GM19324 (cell line): ENCODE measurements at regions not wholly inside any gene's neighbourhood (a gene's known extent, or its start where the extent isn't known, plus 50 kb on each side); places are given as distances from the start of the nearest gene placed in this dataset.

Experiments
- ATAC-seq: cut with Tn5 transposase; IDR thresholded peaks from one replicate; pipeline ENCODE4 v1.9.1; 2021; ENCODE audit warnings: mild to moderate bottlenecking, moderate library complexity; ENCODE audit not compliant: unreplicated experiment, low FRiP score

DNA sequence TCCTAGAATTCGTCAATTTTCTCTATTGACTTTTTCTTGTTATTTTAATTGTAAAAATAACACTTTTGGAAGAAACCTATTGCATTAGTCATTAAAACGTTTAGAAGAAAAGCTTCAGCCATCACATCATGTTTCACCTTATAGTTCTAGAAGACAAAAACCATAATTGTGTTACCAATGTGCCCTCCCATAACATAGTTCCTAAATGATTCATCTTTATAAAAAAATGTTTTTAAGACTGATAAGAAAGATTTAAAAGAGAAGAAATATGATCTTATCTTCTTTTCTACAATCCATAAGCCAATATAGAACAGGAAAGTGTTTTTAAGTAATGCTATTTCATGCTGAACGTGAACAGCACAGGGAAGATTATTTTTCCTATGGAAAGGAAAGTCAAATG is 316.6 kb upstream of the NDST4 start:
- ATAC-seq = no peak

DNA sequence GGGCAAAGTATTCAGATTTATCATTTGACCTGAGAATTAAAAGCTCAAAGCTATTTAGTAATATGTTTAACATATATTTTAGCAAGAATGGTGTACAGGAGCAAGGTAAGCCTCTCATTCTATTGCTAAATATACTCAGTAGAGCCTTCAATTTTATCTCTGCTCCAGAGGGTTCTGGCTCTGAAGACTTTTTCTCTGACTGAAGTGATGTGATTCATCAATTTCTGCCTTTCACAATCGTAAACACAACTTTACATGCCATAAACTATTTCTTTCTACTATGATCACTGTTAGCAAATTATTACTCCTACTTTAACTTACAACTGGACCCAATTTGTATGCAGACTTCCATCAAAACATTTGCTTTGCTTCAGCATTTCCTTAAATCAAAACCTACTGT is 315.0 kb upstream of the NDST4 start:
- no peak for ATAC-seq

DNA sequence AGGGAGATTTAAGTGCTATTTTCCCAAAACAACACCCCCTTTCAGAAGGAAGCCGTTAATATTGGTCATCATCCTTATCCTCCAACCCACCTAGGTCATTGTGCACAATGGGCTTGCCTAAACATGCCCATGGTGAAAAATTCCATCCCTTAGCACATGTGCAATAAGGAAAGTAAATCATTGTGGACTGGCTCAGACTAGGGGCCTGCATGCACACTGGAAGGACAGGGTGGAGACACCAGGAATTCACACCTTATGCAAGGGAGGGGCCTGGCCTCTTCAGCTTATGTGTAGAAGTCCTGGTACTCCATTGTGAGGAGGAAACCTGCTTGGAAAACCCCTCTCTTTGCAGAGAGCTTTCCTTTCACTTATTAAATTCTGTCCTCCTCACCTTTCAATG is 311.4 kb upstream of the NDST4 start:
- no peak for ATAC-seq

DNA sequence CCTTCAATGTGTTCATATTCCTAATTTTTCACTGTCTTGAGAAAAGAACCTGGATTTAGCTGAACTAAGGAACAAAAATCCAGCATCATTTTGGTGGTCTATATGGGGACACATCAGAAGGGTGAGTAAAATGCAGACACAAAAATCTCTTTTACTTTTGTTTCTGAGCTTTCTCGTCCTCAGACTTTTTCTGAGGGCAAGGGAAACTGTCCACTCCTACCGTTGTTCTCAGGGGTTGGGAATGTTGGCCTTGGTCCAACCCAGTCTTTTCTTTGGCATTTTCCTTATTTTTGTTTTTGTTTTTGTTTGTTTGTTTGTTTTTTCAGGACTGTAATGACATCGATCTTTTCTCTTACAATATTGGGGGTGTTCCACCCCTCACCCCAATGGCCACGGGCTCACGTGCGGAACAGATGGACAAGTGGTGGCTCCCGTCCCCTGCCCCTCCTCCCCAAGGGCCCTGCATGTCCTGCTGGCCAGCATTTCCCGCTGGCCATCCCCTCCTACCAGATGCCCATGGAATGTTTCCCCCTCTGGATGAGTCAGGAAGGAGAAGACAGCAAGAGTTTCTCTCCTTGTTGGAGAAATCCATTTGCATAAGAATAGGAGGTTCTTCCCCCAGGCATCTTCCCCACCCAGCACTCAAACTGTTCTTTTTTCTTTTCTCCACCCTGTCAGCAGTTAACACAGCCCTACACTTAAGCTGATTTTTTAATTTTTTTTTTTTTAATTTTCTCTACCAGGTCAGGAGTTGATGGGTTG is 305.4 kb upstream of the NDST4 start:
- ATAC-seq = no peak

DNA sequence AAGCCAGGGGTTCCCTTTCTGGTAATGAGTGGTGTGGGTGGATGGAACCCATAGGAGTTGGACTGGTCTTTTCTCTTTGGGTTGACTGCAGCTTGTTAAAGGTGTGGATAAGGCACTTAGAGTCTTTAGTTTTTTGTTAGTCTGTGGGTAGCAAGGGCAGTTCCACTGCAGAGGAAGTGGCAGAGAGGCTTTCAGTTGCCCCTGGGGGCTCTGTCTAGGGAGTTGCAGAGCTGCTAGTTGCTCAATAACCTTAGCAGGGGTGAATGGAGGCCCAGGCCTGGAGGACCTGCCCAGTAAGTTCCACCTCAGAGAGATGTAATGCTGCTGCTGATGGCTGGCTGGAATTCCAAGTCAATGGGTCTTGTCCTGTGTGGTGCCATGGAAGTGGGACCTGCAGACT is 282.6 kb upstream of the NDST4 start:
- no peak for ATAC-seq

DNA sequence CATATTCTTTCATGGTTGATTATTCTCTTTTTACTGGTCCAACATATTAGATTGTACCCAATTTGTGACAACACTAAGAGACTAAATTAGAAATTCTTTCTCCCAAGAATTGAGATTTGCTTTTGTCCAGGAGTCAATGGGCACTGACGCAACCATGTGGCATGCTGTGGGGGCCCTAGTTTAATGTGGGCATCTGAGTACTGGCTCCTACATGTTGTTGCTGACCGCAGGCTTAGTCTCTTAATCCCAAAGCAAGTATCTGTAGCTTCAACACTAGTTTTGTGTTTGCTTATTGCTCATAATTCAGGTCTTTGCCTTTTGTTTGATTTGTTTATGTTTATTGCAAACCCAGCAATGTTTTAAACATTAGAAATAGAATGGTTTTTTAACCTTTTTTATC is 263.4 kb upstream of the NDST4 start:
- ATAC-seq = no peak

DNA sequence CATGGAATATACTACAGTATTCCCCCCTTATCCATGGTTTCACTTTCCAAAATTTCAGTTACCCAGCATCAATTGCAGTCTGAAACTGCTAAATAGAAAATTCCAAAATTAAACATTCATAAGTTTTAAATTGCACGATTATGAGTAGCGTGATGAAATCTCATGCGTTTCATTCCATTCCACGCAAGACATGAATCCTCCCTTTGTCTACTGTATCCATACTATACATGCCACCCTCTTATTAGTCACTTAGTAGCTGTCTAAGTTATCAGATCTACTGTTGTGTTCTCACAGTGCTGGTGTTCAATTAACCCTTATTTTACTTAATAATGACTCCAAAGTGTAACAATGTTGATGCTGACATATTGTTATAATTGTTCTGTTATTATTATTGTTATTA is 261.2 kb upstream of the NDST4 start:
- no peak for ATAC-seq

DNA sequence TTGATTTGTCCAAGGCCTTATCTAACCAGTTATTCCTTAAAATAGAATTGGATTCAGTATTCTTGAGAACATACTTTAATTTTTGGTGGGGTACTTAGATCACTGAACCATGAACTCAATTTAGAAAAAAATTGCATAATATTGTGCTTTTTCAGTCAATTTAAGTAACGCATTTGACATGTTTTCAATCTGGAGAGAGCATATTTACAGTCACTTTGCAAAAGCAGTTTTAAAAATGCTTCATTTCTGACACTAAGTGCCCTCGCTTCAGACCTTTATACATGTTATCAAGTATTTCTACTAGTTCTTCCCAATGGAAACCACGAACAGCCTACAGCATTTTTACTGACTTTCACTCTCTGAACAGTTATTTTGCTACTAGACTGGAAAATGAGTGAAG is 257.1 kb upstream of the NDST4 start:
- ATAC-seq = no peak

DNA sequence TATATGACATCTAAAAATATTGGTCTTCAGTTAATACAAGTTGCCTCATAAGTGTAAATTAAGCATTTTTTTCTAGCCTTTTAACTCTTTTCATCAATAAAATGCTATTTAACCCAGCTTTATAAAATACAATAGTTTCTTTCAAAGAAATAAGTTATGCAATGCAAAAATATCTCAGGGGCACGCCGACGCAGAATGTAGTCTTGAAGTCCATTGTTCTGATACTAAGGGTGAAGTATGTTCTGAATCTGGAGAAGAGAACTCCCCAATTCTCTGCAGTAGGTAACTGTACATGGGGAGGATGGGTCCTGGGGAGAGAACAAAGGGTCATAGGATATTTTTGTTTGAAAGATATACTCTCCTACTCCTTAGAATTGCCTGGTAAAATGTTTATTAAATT is 256.6 kb upstream of the NDST4 start:
- no peak for ATAC-seq

DNA sequence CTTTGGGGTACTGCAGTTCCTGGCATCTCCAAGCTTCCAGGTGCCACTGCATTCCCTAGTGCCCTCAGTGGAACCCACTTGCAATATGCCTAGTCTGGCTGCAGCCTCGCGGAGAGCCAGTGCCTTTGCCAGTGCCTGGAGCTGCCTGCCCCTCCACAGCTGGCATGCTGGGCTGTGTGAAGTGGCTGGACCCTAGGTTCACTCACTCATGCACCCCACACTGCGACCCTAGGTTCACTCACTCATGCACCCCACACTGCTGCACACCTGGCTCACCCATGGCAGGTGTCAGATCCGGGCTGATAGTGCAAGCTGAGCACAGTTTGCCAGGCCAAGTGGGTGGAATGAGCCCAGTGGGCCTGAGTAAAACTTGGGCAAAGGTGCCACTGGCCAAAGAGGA is 253.0 kb upstream of the NDST4 start:
- no peak for ATAC-seq

DNA sequence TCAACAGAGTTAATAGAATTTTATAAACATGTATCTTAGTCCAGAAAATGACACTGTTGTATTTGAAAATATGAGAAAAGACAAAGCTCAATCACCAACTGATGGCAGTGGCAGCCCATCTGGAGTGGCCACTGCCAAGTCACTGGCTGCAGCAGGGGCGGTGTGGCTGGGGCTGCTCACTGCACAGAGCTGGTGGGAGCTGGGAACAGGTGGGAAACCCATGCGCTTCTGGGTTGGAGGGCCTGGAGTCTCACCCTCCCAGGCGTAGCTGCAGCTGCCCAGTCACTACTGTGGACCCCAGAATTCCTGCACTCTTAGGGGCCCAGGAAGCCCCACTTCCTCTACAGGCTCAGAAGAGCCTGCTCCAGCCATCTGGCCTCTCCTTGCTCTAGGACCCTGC is 251.8 kb upstream of the NDST4 start:
- no peak for ATAC-seq

DNA sequence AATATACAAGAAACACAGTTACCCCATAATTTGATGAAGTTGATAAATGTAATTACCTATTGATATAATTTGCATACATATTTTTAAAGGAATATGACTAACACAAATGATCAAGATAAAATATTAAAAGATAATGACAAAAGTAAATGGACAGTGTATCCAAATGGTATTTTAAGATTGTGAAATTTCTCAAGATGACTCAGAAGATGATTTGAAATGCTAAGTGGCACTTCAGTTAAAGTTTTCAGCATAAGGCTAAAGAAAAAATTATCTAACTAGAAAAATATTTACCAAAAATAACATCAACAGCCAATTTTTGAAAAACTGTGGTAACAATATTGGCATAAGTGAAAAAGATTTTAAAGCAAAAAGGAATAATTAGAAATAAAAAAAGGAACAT is 248.4 kb upstream of the NDST4 start:
- no peak for ATAC-seq

DNA sequence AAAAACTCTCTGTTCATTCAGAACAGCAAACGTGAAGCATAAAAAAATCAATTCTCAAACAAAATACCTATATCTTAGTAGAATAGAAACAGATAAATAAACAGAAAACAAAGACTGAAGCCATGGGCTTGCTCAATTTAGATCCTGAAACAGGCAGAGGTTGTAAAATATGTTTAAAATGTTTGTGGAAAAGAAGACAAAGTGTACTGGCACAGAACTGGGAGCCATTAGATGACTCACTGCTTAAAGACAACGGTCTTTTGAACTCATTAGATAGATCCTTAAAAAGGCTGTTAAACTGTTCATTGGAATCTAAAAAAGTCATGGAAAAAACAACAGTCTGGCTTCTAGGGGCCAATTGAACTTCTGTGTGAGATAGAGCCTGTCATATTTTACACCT is 247.0 kb upstream of the NDST4 start:
- ATAC-seq = no peak

DNA sequence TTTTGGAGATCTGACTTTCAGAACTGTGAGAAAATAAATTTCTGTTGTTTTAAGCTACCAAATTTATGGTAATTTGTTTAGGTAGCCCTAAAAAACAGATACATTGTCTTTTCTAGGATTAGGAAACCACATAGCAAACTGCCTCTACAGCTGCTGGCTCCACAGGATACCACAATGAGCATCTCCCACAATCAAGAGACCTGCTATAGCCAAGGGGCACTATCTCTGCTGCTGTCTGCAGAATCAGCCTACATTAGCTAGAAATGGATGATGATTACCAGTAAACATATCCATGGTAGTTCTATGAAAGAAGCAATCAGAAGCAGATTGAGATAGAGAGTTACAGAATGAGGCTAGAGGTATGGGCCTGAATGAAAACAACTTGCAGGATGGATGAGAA is 244.4 kb upstream of the NDST4 start:
- no peak for ATAC-seq

DNA sequence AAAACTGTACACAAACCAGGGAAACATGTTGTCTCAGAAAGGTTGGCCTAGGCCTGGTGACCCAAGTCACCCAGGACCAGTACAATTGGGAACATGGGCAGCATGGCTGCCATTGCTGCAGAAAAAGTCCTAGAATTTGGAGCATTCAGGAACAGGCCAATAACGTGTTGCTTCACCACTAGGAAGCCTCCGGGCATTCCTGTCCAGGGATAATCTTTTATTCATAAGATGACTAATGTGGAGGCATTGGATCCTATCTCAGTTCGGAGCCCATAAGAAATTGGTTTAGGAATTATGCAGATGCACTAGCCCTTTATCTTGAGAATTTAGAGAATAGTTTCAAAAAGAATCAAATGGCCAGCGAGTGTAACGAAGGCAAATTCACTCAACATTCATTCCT is 242.8 kb upstream of the NDST4 start:
- ATAC-seq = no peak

DNA sequence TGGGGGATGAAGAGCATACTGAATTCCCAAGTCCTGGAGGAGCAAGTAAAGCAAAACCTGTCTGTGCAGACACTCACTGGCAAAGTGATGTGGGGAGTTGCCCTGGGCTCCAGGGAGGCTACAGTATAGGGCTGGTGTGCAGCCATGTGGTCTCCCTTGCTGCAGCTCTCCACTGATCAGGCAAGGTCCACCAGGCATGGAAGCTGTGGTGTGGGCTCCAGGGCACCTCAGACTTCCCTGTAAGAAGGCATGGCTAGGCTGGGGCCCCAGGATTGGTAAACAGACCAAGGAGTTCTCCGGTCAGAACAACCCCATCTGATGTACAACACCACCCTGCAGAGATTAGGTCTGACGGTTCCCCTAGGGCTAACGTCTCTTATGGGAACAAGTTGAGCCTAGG is 241.9 kb upstream of the NDST4 start:
- no peak for ATAC-seq

DNA sequence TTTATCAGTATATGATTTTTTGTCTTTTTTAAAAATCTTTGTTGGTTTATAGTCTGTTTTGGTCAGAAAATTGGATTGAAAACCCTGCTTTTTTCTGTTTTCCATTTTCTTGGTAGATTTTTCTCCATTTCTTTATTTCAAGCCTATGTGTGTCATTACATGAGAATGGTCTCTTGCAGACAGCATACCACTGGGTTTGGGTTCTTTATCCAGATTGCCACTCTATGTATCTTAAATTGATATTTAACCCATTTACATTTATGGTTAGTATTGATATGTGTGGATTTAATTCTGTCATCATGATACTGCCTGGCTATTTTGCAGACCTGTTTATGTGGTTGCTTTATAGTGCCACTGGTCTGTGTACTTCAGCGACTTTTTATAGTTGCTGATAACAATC is 239.9 kb upstream of the NDST4 start:
- ATAC-seq = no peak

DNA sequence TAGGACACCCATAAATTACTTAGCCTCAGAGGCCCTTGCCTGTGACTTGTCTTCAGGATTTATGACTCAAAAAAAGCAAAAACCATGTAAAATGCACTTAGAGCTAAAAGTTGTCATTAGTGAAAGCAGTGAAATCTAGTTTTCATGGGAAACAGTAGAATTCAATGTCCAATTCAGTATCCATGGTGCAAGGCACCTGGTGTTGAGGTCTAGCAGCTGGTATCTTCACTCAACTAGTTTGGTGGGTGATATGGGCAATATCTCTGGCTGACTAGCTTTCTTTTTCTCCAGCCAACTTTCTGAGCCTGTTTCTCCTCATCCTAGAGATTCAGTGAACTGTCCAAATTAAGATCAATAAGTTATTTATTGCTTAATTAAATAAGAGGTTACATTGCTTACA is 229.8 kb upstream of the NDST4 start:
- ATAC-seq = no peak

DNA sequence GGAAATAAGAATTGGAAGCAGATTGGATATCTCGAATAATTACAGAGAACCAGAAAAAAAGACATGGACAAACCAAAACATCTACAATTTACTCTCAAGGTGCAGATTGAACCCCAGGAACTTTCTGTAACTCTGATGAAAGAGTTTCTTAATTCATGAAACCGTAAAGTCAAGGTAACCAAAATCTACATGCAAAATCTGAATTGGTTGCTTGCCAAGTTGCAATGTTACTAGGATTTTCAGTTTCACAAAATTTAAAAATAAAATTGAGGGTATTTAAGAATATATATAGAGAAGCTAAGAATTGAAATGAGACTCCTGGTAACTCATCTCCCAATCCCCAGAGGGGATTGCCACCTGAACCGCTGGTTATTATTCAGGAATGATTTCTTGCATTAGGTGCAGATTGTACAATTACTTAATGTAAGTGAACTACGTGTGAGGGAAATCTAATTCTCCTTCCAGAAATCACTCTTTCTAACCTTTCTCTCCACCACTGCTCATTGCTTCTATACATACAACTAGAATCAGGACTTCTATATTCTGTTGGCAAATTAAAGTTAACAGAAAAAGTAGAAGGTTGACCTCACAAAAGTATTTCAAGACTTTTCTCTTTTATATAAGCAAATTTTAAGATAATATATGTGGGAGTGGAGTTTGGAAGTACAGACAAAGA is 221.5 kb upstream of the NDST4 start:
- ATAC-seq = no peak

DNA sequence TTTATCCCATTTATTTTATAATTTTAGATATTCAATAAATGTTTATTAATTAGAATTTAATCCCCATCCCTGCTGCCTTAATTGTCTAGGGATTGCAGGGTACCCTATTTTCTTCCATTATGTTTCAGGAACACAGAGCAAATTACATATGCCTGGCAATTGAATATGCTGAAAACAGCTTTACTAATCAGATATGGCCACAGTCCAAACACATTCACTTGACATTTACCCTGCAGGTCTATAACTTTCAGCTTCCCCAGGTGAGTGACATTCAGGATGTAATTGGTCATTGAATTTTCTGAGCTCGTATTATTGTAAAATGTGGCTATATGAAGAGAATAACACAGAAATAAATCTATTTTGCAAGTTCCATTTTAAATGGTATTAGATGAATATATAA is 218.7 kb upstream of the NDST4 start:
- ATAC-seq = no peak

DNA sequence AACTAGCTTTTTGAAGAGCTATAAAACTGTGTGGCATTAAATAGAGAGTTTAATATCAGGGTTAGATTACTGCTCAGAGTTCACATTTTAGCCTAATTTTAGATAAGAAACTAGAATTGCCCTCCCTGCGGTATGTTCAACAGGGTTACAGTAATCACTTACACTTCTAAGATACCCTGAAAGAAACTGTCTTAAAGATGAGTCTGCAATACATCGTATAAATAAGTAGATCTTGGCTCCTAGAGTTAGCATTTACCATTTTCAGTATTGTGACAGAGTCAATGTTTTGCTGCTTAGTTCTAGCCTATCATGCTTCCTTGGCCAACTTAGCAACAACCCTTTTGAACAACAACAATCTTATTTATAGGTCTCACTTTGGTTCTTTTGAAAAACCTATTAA is 217.8 kb upstream of the NDST4 start:
- no peak for ATAC-seq

DNA sequence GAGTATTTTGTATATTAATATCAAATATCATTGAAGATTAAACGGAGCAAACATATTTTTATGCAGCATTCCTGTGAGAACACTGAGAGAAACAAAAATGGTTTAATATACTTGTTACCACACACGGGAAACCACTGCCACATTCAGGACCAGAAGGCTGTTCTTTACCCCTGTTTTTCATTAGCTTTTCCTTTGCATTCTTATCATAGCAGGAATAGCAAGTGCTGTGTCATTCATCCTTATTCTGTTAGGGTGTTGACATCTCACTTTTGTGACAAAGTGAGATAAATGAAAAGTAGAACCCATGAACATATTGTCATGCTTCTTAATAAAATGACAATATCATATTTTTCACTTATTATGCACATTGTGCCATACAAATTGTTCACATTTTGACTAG is 212.4 kb upstream of the NDST4 start:
- no peak for ATAC-seq
